WI38 (cell line): ENCODE measurements at regions not wholly inside any gene's neighbourhood (a gene's known extent, or its start where the extent isn't known, plus 50 kb on each side); places are given as distances from the start of the nearest gene placed in this dataset.

ENCODE experiments used
- H3K4me3 ChIP-seq: 2 replicates; pipeline ENCODE4 v1.5.1; 2011; ENCODE audit warnings: low read depth, mild to moderate bottlenecking, control low read depth, low read length
- TF ChIP-seq, protein P1 (sequence below): IDR thresholded peaks from 2 replicates; pipeline ENCODE4 v1.5.1; 2012; ENCODE audit warnings: low read depth, mild to moderate bottlenecking, control low read depth, low read length

DNA sequence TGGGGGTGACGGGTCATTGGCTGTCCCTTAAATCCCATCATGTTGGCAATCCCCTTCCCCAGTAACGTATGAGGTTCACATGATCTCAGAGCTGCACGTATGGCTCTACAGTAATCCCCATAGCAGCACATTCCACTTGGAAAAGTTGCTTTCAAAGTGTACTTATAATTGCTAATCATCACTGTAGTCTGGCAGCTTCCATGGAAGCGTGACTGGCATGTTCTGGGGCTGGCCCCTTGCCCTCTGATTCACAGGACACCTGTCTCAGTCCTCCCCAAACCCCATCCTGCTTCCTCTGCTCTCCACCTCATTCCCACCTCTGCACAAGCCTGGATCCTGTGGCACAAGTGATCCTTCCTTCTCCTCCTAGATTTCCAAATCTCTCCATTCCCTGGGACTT, 102.2 kb downstream of the TSEN15 start:
- no peak overlapping the region for H3K4me3 ChIP-seq
- TF ChIP-seq, protein P1, sequence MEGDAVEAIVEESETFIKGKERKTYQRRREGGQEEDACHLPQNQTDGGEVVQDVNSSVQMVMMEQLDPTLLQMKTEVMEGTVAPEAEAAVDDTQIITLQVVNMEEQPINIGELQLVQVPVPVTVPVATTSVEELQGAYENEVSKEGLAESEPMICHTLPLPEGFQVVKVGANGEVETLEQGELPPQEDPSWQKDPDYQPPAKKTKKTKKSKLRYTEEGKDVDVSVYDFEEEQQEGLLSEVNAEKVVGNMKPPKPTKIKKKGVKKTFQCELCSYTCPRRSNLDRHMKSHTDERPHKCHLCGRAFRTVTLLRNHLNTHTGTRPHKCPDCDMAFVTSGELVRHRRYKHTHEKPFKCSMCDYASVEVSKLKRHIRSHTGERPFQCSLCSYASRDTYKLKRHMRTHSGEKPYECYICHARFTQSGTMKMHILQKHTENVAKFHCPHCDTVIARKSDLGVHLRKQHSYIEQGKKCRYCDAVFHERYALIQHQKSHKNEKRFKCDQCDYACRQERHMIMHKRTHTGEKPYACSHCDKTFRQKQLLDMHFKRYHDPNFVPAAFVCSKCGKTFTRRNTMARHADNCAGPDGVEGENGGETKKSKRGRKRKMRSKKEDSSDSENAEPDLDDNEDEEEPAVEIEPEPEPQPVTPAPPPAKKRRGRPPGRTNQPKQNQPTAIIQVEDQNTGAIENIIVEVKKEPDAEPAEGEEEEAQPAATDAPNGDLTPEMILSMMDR = no peak

DNA sequence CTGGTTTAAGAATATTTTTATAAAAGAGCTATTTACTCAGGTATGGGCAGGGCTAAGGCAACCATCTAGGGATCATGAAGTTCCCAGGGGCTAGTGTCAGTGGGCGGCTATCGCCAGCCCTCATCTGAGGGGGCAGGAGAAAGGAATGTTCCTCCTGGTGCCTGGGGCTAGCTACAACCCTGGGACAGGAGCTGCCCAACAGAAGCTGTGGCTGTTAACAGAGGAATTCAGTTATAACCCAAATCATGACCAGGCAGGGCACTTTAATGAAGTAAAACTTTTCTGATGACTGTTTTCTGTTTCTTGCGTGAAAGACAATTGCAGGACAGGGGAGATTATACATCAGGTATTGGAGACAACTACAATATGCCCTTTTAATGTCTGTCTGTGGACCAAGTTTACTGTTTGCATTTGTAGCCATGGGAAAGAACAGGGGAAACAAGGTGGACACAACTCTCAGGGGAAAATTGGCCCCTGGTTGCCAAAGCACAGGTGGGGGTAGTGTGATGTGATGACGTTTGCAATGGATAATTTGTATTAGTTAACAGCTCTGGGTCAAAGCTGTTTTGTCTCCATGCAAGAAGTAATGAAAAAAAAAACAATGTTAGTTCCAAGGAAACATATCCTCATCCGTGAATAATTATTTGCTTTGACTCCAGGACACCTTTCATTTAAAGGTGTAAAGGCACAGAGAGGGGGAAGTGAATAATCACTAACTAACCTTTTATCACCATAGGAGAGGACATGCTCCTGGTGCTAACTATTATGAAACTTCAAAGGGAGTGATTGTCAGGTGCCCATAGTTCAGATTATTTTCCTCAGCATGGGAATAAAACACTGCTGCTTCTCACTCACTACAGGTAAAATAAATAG, 105.2 kb downstream of the TSEN15 start:
- TF ChIP-seq, protein P1 = no peak

DNA sequence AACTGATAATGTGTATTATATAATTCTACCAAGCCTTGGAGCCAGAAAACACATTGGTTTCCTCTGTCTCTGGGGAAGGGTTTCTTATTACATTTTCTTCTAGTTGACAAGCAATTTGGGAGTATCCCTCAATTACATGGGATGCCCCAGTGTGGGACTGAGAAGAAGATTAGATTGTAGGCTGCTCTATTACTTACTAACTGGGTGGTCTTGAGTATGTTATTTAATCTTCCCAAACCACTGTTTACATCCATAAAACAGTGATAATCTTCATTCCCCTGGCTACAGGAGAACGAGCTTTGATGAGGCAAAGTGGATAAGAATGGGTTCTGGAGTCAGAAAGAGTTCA, 105.8 kb downstream of the TSEN15 start:
- H3K4me3 ChIP-seq = no peak overlapping the region
- TF ChIP-seq, protein P1 = no peak

More for the DNA sequence above, 105.2 kb downstream of the TSEN15 start:
- no peak overlapping the region for H3K4me3 ChIP-seq

DNA sequence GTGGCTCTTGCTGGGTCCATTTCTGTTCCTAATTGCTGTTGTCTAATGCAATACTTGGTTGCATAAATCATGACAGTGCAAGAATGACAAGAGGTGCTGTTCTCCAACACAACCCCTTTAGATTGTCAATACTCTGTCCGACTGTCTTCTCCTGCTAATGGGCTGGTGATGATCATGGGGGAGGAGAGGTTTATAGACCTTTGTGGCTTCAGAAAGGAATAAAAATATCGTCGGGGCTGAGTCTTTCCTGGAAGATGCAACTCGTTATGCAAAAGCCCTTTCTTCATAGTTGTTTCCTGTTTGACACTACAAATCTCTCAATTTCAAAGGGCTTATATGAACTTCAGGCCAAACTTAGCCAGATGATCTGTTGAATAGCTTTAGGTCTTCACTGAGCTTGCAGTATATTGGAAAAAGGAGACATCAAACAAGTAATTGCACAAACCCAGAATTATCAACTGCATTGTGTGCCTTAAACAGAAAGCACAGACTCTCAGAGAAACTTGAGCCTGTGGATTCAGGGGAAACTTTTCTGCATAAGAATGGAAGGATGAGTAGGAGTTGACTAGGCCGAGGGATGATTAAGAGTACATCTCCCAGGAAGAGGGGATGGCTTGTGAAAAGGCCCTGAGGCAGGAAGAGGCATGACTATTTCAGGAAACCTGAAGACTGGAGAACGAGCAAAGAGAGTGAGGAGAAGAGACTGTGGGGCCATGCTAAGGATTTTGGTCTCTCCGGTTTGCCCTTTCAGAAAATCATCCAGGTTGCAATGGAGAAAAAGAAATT, 107.6 kb downstream of the TSEN15 start:
- TF ChIP-seq, protein P1 = no peak
- no peak overlapping the region for H3K4me3 ChIP-seq

DNA sequence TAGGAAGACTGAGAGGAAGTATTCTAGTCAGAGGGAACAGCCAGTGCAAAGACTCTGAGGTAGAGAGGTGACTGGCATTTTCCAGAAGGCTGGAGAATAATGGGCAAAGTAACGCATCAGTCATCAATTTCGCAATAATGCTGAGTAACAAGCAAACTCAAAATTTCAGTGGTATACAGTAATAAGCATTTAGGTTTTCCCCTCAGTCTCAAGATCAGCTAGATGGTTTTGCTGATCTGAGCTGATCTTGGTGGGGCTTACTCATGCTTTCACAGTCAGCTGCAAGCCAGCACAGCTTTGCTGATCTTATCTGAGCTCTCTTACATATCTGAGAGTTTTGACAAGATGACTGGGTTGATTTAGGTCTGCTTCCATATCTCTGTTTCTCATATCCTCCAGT, 108.7 kb downstream of the TSEN15 start:
- no peak overlapping the region for H3K4me3 ChIP-seq

DNA sequence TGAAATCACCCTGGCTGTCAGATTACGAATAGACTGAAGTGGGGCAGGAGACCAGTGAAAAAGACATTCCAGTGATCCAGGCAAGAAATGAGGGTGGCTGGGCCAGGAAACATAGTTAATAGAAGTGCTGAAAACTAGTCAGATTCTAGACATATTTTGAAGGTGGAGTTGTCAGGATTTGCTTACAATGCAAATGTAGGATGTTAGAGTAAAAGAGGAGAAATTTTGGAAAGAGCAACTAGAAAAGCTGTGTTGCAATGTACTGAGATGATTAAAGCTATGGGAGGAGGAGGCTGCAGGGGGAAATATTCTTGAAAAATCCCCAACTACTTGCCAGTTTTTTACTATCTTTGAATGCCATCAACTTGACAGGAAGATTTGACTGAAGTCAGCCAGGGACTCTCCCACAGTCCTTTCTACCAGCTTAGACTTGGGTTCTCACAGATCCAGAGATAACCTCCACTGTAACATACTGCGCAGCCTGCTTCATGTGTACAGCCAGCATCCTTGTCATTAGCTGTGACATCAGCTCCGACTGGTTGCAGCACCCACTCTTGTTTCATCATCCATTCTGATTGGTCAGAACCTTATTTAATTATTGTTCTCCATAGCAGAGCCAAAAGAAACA, 109.7 kb downstream of the TSEN15 start:
- H3K4me3 ChIP-seq = no peak overlapping the region
- TF ChIP-seq, protein P1 = no peak

More for the DNA sequence above, 108.7 kb downstream of the TSEN15 start:
- TF ChIP-seq, protein P1 = no peak
